Osteoblast (primary cell): ENCODE measurements at regions not wholly inside any gene's neighbourhood (a gene's known extent, or its start where the extent isn't known, plus 50 kb on each side); places are given as distances from the start of the nearest gene placed in this dataset.
"Not testable (repeated sequence)": the region's sequence is repeated elsewhere in the genome, so short reads cannot be mapped to it uniquely, and the experiment has no call there.

ENCODE experiments used
- DNase-seq: peaks from one replicate; pipeline ENCODE4 v3.0.0; 2011; ENCODE audit warnings: low spot score, mixed read lengths; ENCODE audit not compliant: insufficient read length; ENCODE audit errors: missing footprints
- H2AFZ ChIP-seq: 2 replicates; pipeline ENCODE4 v1.6.0; 2011; ENCODE audit warnings: mild to moderate bottlenecking, low read length
- H3K27ac ChIP-seq: 2 replicates; pipeline ENCODE4 v1.5.1; 2011; ENCODE audit warnings: mild to moderate bottlenecking, low read depth, low read length, moderate library complexity
- H3K27me3 ChIP-seq: 2 replicates; pipeline ENCODE4 v1.6.0; 2012; ENCODE audit warnings: mild to moderate bottlenecking, control low read depth, inconsistent platforms, low read length, moderate library complexity; ENCODE audit not compliant: insufficient read depth
- H3K36me3 ChIP-seq: 2 replicates; pipeline ENCODE4 v1.5.1; 2011; ENCODE audit warnings: mild to moderate bottlenecking, low read length, control low read depth, moderate library complexity; ENCODE audit not compliant: insufficient read depth
- H3K4me1 ChIP-seq: 2 replicates; pipeline ENCODE4 v1.5.1; 2011; ENCODE audit warnings: mild to moderate bottlenecking, low read length, control low read depth, moderate library complexity; ENCODE audit not compliant: insufficient read depth
- H3K4me2 ChIP-seq: 2 replicates; pipeline ENCODE4 v1.6.0; 2011; ENCODE audit warnings: mild to moderate bottlenecking, low read length; ENCODE audit not compliant: insufficient read depth
- H3K4me3 ChIP-seq: fragments of 200-600 bp; sonication (generic); 3 replicates; pipeline ENCODE4 v1.5.1; 2012; ENCODE audit warnings: mild to moderate bottlenecking, low read length, inconsistent platforms; ENCODE audit not compliant: insufficient read depth
- H3K79me2 ChIP-seq: 2 replicates; pipeline ENCODE4 v1.6.0; 2012; ENCODE audit warnings: mild to moderate bottlenecking, low read length, control low read depth, inconsistent platforms; ENCODE audit not compliant: insufficient read depth
- H3K9me3 ChIP-seq: 2 replicates; pipeline ENCODE4 v1.5.1; 2011; ENCODE audit warnings: low read depth, low read length, control low read depth
- H4K20me1 ChIP-seq: 2 replicates; pipeline ENCODE4 v1.6.0; 2012; ENCODE audit warnings: mild to moderate bottlenecking, low read length, control low read depth; ENCODE audit not compliant: insufficient read depth
- CTCF ChIP-seq: IDR thresholded peaks from 2 replicates; pipeline ENCODE4 v1.5.1; 2011; ENCODE audit warnings: mild to moderate bottlenecking, low read depth, low read length, moderate library complexity; ENCODE audit errors: extremely low read depth

- no peak for TF ChIP-seq CTCF
- no peaks in the 10 kb centered on the region for H3K79me2 ChIP-seq
- no peak overlapping the region for H3K27ac ChIP-seq
- no peaks in the 10 kb centered on the region for H3K4me1 ChIP-seq
- no peak overlapping the region for H3K4me2 ChIP-seq
- no peaks in the 10 kb centered on the region for H3K9me3 ChIP-seq
- H3K4me3 ChIP-seq = no peak overlapping the region
- no peaks in the 10 kb centered on the region for H4K20me1 ChIP-seq
- no peaks in the 10 kb centered on the region for H3K27me3 ChIP-seq
- H3K36me3 ChIP-seq = no peaks in the 10 kb centered on the region
- no peak overlapping the region for H2AFZ ChIP-seq
- no peak for DNase-seq
These were observed 361.9 kb upstream of the FAR2 start for GRCh38 chr12:28787151-28787550.

DNA sequence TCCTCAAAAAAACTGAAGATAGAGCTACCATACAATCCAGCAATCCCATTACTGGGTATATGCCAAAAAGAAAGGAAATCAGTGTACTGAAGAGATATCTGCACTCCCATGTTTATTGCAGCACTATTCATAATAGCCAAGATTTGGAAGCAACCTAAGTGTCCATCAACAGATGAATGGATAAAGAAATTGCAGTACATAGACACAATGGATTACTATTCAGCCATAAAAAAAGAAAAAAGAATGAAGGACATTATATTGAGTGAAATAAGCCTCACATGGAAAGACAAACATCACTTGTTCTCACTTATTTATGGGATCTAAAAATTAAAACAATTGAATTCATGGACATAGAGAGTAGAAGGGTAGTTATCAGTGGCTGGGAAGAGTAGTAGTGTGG, 360.8 kb upstream of the FAR2 start:
- not testable (repeated sequence) for H2AFZ ChIP-seq, H3K4me3 ChIP-seq, H4K20me1 ChIP-seq, H3K79me2 ChIP-seq, H3K9me3 ChIP-seq, DNase-seq, H3K4me2 ChIP-seq, H3K27me3 ChIP-seq, H3K27ac ChIP-seq, H3K36me3 ChIP-seq, H3K4me1 ChIP-seq

DNA sequence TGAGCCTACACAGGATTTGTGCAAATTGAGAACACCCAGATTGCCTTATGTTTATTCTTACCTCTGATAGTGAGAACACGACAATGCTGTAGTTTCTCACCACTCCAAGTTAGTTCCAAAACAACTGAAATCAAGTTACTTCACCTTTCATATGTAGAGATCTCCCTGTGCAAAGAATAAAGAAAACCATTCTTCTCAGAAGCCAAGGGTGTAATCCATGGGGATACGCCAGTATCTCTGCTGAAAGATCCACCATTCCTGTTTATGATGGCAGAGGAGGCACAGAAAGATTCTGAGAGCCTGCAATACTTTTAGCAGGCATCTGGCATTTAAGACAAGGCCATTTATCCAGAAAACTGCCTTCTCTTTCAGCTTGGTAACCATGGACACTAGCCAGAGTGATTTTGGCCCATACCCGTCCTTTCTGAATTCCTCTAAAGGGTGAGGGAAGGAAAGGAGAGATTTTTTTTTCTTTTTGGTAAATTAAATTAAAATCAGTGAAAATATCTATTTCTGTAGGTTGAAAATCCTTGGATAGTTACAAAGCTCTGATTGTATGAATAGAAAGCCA, 355.4 kb upstream of the FAR2 start:
- DNase-seq = no peak
- H2AFZ ChIP-seq = no peak overlapping the region
- H3K4me2 ChIP-seq = no peak overlapping the region

GRCh38 chr12:28794211-28794610, 354.9 kb upstream of the FAR2 start:
- H3K4me1 ChIP-seq = peaks cover 5% of the 10 kb centered on the region
- H3K27ac ChIP-seq = no peak overlapping the region
- H4K20me1 ChIP-seq = no peaks in the 10 kb centered on the region
- TF ChIP-seq CTCF = no peak
- H3K27me3 ChIP-seq = no peaks in the 10 kb centered on the region
- H3K4me3 ChIP-seq = no peak overlapping the region
- H3K36me3 ChIP-seq = no peaks in the 10 kb centered on the region
- peak overlapping the region; percentile 13 for H3K4me2 ChIP-seq
- no peaks in the 10 kb centered on the region for H3K79me2 ChIP-seq
- DNase-seq = no peak
- H3K9me3 ChIP-seq = no peaks in the 10 kb centered on the region
- peak overlapping the region; percentile 68 for H2AFZ ChIP-seq

More for the DNA sequence above, 355.4 kb upstream of the FAR2 start:
- Histone ChIP-seq H3K79me2 (no peaks in the 10 kb centered on the region), H3K4me1 (peaks cover 5% of the 10 kb centered on the region), H3K9me3 (no peaks in the 10 kb centered on the region), H3K36me3 (no peaks in the 10 kb centered on the region), H3K27ac (no peak overlapping the region), H3K4me3 (no peak overlapping the region), H3K27me3 (no peaks in the 10 kb centered on the region), H4K20me1 (no peaks in the 10 kb centered on the region)
- TF ChIP-seq CTCF = no peak
